ENCODE measurements at regions not wholly inside any gene's neighbourhood (a gene's known extent, or its start where the extent isn't known, plus 50 kb on each side); places are given as distances from the start of the nearest gene placed in this dataset.

DNA sequence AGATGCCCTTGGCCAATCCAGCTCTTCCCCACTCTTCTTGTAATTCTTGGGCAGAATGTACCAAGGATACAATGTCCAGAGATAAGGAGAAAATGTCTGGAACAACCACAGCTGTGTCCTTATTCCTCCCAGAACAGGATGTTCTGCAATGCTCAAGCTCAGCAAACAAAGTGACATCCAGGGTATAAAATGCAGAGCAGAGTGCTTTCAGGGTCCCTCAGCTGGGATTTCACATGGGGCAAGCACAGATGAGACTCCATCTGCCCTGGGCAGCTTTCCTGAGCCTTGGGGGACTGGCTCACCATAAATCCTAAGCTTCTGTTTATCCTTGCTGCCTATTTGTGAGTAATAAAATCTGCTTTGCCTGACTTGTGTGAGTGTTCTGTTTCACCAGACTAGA is 127.4 kb downstream of the VAPA start:
- peaks cover 13% of the 10 kb centered on the region for H3K9me3 Mint-ChIP-seq
- H3K4me3 Mint-ChIP-seq: no peak overlapping the region
- no peaks in the 10 kb centered on the region for H3K27me3 Mint-ChIP-seq
- DNase-seq (ENCODE audit: extremely low spot score, unreplicated experiment): no peak
- peaks cover 5% of the 10 kb centered on the region for H3K36me3 Mint-ChIP-seq
- TF ChIP-seq, protein P1, sequence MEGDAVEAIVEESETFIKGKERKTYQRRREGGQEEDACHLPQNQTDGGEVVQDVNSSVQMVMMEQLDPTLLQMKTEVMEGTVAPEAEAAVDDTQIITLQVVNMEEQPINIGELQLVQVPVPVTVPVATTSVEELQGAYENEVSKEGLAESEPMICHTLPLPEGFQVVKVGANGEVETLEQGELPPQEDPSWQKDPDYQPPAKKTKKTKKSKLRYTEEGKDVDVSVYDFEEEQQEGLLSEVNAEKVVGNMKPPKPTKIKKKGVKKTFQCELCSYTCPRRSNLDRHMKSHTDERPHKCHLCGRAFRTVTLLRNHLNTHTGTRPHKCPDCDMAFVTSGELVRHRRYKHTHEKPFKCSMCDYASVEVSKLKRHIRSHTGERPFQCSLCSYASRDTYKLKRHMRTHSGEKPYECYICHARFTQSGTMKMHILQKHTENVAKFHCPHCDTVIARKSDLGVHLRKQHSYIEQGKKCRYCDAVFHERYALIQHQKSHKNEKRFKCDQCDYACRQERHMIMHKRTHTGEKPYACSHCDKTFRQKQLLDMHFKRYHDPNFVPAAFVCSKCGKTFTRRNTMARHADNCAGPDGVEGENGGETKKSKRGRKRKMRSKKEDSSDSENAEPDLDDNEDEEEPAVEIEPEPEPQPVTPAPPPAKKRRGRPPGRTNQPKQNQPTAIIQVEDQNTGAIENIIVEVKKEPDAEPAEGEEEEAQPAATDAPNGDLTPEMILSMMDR (conservative IDR thresholded peaks at IDR 0.05): no peak
- peaks cover 28% of the 10 kb centered on the region for H3K4me1 Mint-ChIP-seq (ENCODE audit: unreplicated experiment)
- no peak overlapping the region for H3K27ac Mint-ChIP-seq

GRCh38 chr18:10042492-10042891 is 128.7 kb downstream of the VAPA start:
- Mint-ChIP-seq H3K36me3 (peaks cover 3% of the 10 kb centered on the region), H3K27me3 (no peaks in the 10 kb centered on the region), H3K27ac (no peak overlapping the region), H3K9me3 (peaks cover 13% of the 10 kb centered on the region), H3K4me3 (no peak overlapping the region), H3K4me1 (ENCODE audit: unreplicated experiment) (peaks cover 22% of the 10 kb centered on the region)
- no peak for DNase-seq (ENCODE audit: extremely low spot score, unreplicated experiment)
- TF ChIP-seq, protein P1 (conservative IDR thresholded peaks at IDR 0.05): no peak

- DNase-seq (ENCODE audit: extremely low spot score, unreplicated experiment): no peak
- Mint-ChIP-seq H3K36me3 (no peaks in the 10 kb centered on the region), H3K27me3 (no peaks in the 10 kb centered on the region), H3K4me1 (ENCODE audit: unreplicated experiment) (peaks cover 10% of the 10 kb centered on the region), H3K27ac (no peak overlapping the region), H3K9me3 (peaks cover 10% of the 10 kb centered on the region), H3K4me3 (no peak overlapping the region)
- TF ChIP-seq, protein P1 (conservative IDR thresholded peaks at IDR 0.05): no peak
These were observed 130.2 kb downstream of the VAPA start for GRCh38 chr18:10044054-10044453.

GRCh38 chr18:10045296-10045891 is 131.6 kb downstream of the VAPA start:
- no peak for DNase-seq (ENCODE audit: extremely low spot score, unreplicated experiment)
- TF ChIP-seq, protein P1 (conservative IDR thresholded peaks at IDR 0.05): no peak
- H3K4me3 Mint-ChIP-seq: no peak overlapping the region
- no peak overlapping the region for H3K27ac Mint-ChIP-seq
- H3K27me3 Mint-ChIP-seq: no peaks in the 10 kb centered on the region
- H3K9me3 Mint-ChIP-seq: peaks cover 10% of the 10 kb centered on the region
- H3K36me3 Mint-ChIP-seq: no peaks in the 10 kb centered on the region
- peaks cover 9% of the 10 kb centered on the region for H3K4me1 Mint-ChIP-seq (ENCODE audit: unreplicated experiment)

DNA sequence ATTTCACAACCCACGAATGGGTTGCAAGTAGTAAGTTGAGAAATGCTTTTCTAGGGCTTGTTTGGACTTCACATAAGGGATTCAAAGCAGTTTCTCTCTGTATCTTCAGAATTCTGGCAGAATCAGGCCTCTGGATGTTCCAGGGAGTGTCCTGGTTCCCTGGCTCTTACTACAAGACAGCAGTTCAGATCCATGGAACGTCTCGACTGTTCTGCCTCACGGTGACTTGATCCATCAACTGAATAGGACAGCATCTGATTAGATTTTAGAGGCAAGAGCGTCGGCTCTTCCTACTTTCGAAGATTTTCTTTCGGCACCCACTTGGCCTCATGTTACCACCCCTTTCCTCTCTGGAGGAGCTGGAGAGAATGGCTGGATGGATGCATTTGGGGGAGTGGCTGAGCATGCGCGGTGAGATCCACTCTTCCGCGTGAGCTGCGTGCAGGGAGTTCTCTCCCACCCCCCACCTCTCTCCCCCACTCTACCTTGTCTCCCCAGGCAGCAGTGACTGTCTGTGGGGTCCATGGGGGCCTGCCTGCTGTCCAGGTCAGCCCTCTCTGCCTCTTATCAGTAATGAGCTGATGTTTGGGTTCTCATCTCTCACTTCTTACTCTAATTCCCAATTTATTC is 132.5 kb downstream of the VAPA start:
- no peak for DNase-seq (ENCODE audit: extremely low spot score, unreplicated experiment)

More for the DNA sequence above, 132.5 kb downstream of the VAPA start:
- TF ChIP-seq, protein P1 (conservative IDR thresholded peaks at IDR 0.05): no peak
- no peak overlapping the region for H3K4me3 Mint-ChIP-seq
- peaks cover 3% of the 10 kb centered on the region for H3K4me1 Mint-ChIP-seq (ENCODE audit: unreplicated experiment)
- peaks cover 10% of the 10 kb centered on the region for H3K9me3 Mint-ChIP-seq
- H3K27me3 Mint-ChIP-seq: no peaks in the 10 kb centered on the region
- no peaks in the 10 kb centered on the region for H3K36me3 Mint-ChIP-seq
- no peak overlapping the region for H3K27ac Mint-ChIP-seq

All from type B pancreatic cell (in vitro differentiated cells).